GM23338 (cell line): ENCODE measurements at regions not wholly inside any gene's neighbourhood (a gene's known extent, or its start where the extent isn't known, plus 50 kb on each side); places are given as distances from the start of the nearest gene placed in this dataset.

Experiments
- ATAC-seq: fragments of 200-7000 bp; cut with Tn5 transposase; 3 replicates; pipeline ENCODE4 v1.9.1; 2020
- DNase-seq: peaks from one replicate; pipeline ENCODE4 v3.0.0-alpha.2; 2015; ENCODE audit warnings: low spot score
- H2AFZ ChIP-seq: fragments of 200-600 bp; sonication (generic); 2 replicates; pipeline ENCODE4 v1.8.0; 2016; ENCODE audit warnings: antibody characterized with exemption, mild to moderate bottlenecking, moderate library complexity
- H3F3A ChIP-seq: fragments of 200-600 bp; sonication (generic); replicated peaks from 2 replicates; pipeline ENCODE4 v1.8.0; 2017; ENCODE audit warnings: antibody characterized with exemption, mixed run types, low read depth
- H3K27ac ChIP-seq: fragments of 200-600 bp; sonication (generic); 2 replicates; pipeline ENCODE4 v1.6.1; 2016; ENCODE audit warnings: low read depth
- H3K27me3 ChIP-seq: fragments of 200-600 bp; sonication (generic); 2 replicates; pipeline ENCODE4 v1.8.0; 2016; ENCODE audit warnings: mild to moderate bottlenecking, mixed run types, moderate library complexity; ENCODE audit not compliant: insufficient read depth
- H3K36me3 ChIP-seq: fragments of 200-600 bp; sonication (generic); 2 replicates; pipeline ENCODE4 v1.8.0; 2016; ENCODE audit warnings: mild to moderate bottlenecking; ENCODE audit not compliant: insufficient read depth
- H3K4me1 ChIP-seq: fragments of 200-600 bp; sonication (generic); 2 replicates; pipeline ENCODE4 v1.8.0; 2016; ENCODE audit warnings: mild to moderate bottlenecking, moderate library complexity; ENCODE audit not compliant: insufficient read depth
- H3K4me2 ChIP-seq: fragments of 200-600 bp; sonication (generic); 2 replicates; pipeline ENCODE4 v1.7.1; 2017; ENCODE audit warnings: mixed run types
- H3K4me3 ChIP-seq: fragments of 200-600 bp; sonication (generic); 2 replicates; pipeline ENCODE4 v1.6.1; 2016; ENCODE audit warnings: mixed run types
- H3K79me2 ChIP-seq: fragments of 200-600 bp; sonication (generic); replicated peaks from 2 replicates; pipeline ENCODE4 v1.8.0; 2017; ENCODE audit warnings: mild to moderate bottlenecking; ENCODE audit not compliant: insufficient read depth
- H3K9me2 ChIP-seq: fragments of 200-600 bp; sonication (generic); 2 replicates; pipeline ENCODE4 v1.8.0; 2017; ENCODE audit not compliant: insufficient read depth
- H4K20me1 ChIP-seq: fragments of 200-600 bp; sonication (generic); replicated peaks from 2 replicates; pipeline ENCODE4 v1.8.0; 2017; ENCODE audit warnings: mild to moderate bottlenecking; ENCODE audit not compliant: insufficient read depth
- H3K27ac Mint-ChIP-seq: 2 replicates; pipeline ENCODE4 v1.8.0; 2020; ENCODE audit warnings: inconsistent platforms, mild to moderate bottlenecking, moderate library complexity, mixed read lengths
- H3K27me3 Mint-ChIP-seq: 3 replicates; pipeline ENCODE4 v1.8.0; 2022; ENCODE audit warnings: low read depth, mild to moderate bottlenecking, moderate library complexity, mixed read lengths, inconsistent platforms; ENCODE audit not compliant: insufficient read depth, poor library complexity
- H3K36me3 Mint-ChIP-seq: 3 replicates; pipeline ENCODE4 v1.8.0; 2021; ENCODE audit warnings: low read depth, mild to moderate bottlenecking, inconsistent platforms, moderate library complexity, mixed read lengths
- H3K4me1 Mint-ChIP-seq: 3 replicates; pipeline ENCODE4 v1.8.0; 2020; ENCODE audit warnings: mild to moderate bottlenecking, inconsistent platforms, mixed read lengths
- H3K4me3 Mint-ChIP-seq: 3 replicates; pipeline ENCODE4 v1.8.0; 2021; ENCODE audit warnings: moderate library complexity, mild to moderate bottlenecking, inconsistent platforms, mixed read lengths
- H3K9me3 Mint-ChIP-seq: 3 replicates; pipeline ENCODE4 v1.8.0; 2020; ENCODE audit warnings: moderate library complexity, mild to moderate bottlenecking, inconsistent platforms, mixed read lengths
- CREB1 ChIP-seq: fragments of 250-450 bp; sonication (Bioruptor Pico); IDR thresholded peaks from 2 replicates; pipeline ENCODE4 v1.5.0; 2020; ENCODE audit warnings: low read depth, mild to moderate bottlenecking, moderate library complexity
- ETS1 ChIP-seq: IDR thresholded peaks from 2 replicates; pipeline ENCODE4 v1.6.1; 2016; ENCODE audit warnings: antibody characterized with exemption
- EZH2 ChIP-seq: fragments of 200-600 bp; sonication (generic); IDR thresholded peaks from one replicate; pipeline ENCODE4 v1.8.0; 2017; ENCODE audit warnings: antibody characterized with exemption, mild to moderate bottlenecking, low read depth; ENCODE audit not compliant: unreplicated experiment
- EZH2phosphoT487 ChIP-seq: fragments of 200-600 bp; sonication (generic); IDR thresholded peaks from one replicate; pipeline ENCODE4 v1.8.1; 2018; ENCODE audit warnings: antibody characterized with exemption; ENCODE audit not compliant: unreplicated experiment
- JUNB ChIP-seq: IDR thresholded peaks from one replicate; pipeline ENCODE4 v1.6.1; 2016; ENCODE audit warnings: antibody characterized with exemption; ENCODE audit not compliant: unreplicated experiment
- NANOG ChIP-seq: IDR thresholded peaks from 2 replicates; pipeline ENCODE4 v1.6.1; 2016; ENCODE audit warnings: antibody characterized with exemption, borderline replicate concordance
- POLR2AphosphoS5 ChIP-seq: IDR thresholded peaks from 2 replicates; pipeline ENCODE4 v1.6.1; 2016; ENCODE audit warnings: antibody characterized with exemption, low read depth
- ZNF114 ChIP-seq: fragments of 250-450 bp; sonication (Bioruptor Pico); IDR thresholded peaks from 2 replicates; pipeline ENCODE4 v1.5.0; 2020; ENCODE audit warnings: mild to moderate bottlenecking, moderate library complexity
- ZNF331 ChIP-seq: fragments of 250-450 bp; sonication (Bioruptor Pico); IDR thresholded peaks from 2 replicates; pipeline ENCODE4 v1.5.0; 2020; ENCODE audit warnings: low read depth, mild to moderate bottlenecking, moderate library complexity
- TF ChIP-seq, protein P1 (sequence below): fragments of 250-450 bp; sonication (Bioruptor Pico); IDR thresholded peaks from 2 replicates; pipeline ENCODE4 v1.5.0; 2020; ENCODE audit warnings: mild to moderate bottlenecking, moderate library complexity

DNA sequence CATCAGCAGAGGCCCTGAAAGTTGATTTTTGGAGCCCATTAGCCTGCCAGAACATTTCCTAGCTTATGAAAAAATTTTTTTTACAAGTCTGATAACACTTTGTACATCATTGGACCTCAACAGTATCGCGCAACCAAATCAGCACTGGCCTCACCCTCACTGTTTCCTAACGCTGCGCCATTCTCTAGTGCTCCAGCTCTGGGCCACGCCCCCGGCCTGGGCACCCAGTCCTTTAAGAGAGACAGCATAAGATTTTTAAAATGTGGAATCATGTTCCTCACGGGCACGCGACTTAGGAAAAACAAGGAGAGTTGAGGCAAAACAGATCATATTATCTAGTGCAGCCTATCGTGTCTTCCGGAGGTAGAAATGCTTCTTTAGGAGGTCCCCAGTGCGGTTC is 114.5 kb downstream of the BOD1 start (continued):
- TF ChIP-seq, protein P1, sequence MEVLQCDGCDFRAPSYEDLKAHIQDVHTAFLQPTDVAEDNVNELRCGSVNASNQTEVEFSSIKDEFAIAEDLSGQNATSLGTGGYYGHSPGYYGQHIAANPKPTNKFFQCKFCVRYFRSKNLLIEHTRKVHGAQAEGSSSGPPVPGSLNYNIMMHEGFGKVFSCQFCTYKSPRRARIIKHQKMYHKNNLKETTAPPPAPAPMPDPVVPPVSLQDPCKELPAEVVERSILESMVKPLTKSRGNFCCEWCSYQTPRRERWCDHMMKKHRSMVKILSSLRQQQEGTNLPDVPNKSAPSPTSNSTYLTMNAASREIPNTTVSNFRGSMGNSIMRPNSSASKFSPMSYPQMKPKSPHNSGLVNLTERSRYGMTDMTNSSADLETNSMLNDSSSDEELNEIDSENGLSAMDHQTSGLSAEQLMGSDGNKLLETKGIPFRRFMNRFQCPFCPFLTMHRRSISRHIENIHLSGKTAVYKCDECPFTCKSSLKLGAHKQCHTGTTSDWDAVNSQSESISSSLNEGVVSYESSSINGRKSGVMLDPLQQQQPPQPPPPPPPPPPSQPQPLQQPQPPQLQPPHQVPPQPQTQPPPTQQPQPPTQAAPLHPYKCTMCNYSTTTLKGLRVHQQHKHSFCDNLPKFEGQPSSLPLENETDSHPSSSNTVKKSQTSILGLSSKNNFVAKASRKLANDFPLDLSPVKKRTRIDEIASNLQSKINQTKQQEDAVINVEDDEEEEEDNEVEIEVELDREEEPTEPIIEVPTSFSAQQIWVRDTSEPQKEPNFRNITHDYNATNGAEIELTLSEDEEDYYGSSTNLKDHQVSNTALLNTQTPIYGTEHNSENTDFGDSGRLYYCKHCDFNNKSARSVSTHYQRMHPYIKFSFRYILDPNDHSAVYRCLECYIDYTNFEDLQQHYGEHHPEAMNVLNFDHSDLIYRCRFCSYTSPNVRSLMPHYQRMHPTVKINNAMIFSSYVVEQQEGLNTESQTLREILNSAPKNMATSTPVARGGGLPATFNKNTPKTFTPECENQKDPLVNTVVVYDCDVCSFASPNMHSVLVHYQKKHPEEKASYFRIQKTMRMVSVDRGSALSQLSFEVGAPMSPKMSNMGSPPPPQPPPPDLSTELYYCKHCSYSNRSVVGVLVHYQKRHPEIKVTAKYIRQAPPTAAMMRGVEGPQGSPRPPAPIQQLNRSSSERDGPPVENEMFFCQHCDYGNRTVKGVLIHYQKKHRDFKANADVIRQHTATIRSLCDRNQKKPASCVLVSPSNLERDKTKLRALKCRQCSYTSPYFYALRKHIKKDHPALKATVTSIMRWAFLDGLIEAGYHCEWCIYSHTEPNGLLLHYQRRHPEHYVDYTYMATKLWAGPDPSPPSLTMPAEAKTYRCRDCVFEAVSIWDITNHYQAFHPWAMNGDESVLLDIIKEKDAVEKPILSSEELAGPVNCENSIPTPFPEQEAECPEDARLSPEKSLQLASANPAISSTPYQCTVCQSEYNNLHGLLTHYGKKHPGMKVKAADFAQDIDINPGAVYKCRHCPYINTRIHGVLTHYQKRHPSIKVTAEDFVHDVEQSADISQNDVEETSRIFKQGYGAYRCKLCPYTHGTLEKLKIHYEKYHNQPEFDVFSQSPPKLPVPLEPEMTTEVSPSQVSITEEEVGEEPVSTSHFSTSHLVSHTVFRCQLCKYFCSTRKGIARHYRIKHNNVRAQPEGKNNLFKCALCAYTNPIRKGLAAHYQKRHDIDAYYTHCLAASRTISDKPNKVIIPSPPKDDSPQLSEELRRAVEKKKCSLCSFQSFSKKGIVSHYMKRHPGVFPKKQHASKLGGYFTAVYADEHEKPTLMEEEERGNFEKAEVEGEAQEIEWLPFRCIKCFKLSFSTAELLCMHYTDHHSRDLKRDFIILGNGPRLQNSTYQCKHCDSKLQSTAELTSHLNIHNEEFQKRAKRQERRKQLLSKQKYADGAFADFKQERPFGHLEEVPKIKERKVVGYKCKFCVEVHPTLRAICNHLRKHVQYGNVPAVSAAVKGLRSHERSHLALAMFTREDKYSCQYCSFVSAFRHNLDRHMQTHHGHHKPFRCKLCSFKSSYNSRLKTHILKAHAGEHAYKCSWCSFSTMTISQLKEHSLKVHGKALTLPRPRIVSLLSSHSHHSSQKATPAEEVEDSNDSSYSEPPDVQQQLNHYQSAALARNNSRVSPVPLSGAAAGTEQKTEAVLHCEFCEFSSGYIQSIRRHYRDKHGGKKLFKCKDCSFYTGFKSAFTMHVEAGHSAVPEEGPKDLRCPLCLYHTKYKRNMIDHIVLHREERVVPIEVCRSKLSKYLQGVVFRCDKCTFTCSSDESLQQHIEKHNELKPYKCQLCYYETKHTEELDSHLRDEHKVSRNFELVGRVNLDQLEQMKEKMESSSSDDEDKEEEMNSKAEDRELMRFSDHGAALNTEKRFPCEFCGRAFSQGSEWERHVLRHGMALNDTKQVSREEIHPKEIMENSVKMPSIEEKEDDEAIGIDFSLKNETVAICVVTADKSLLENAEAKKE (CRISPR knock-in tag): no peak
- TF ChIP-seq EZH2: no peak
- no peak for TF ChIP-seq POLR2AphosphoS5
- TF ChIP-seq ZNF114 (CRISPR knock-in tag): no peak

GRCh38 chr5:173501271-173501670 is 115.2 kb downstream of the BOD1 start:
- no peak overlapping the region for H2AFZ ChIP-seq
- no peak overlapping the region for H3K27ac Mint-ChIP-seq
- no peak overlapping the region for H3K27ac ChIP-seq
- H3K27me3 Mint-ChIP-seq: peaks cover 10% of the 10 kb centered on the region
- H3F3A ChIP-seq: no peaks in the 10 kb centered on the region
- H3K9me2 ChIP-seq: peaks cover 5% of the 10 kb centered on the region; the same call in 1 of the 2 replicates
- H3K27me3 ChIP-seq: no peaks in the 10 kb centered on the region
- no peaks in the 10 kb centered on the region for H3K36me3 ChIP-seq
- no peak for DNase-seq
- H3K4me1 Mint-ChIP-seq: peaks cover 11% of the 10 kb centered on the region
- no peak overlapping the region for H3K4me2 ChIP-seq
- H3K4me1 ChIP-seq: 0 out of 2 replicates have a peak, but pooled peaks cover 2% of the 10 kb centered on the region
- H3K9me3 Mint-ChIP-seq: peaks cover 5% of the 10 kb centered on the region; the same call in 1 of the 3 replicates
- no peak for ATAC-seq
- H3K4me3 ChIP-seq: no peak overlapping the region
- no peaks in the 10 kb centered on the region for H3K36me3 Mint-ChIP-seq
- no peaks in the 10 kb centered on the region for H3K79me2 ChIP-seq
- H4K20me1 ChIP-seq: no peaks in the 10 kb centered on the region
- H3K4me3 Mint-ChIP-seq: no peak overlapping the region
- TF ChIP-seq ZNF331 (no peak), CREB1 (CRISPR knock-in tag) (no peak), EZH2 (no peak), EZH2phosphoT487 (no peak), ETS1 (no peak), NANOG (no peak), JUNB (no peak)
- TF ChIP-seq, protein P1 (CRISPR knock-in tag): no peak
